Upper lobe of left lung (tissue), 4 donors: ENCODE measurements at regions not wholly inside any gene's neighbourhood (a gene's known extent, or its start where the extent isn't known, plus 50 kb on each side); places are given as distances from the start of the nearest gene placed in this dataset.

ENCODE experiments used
- CTCF ChIP-seq, 6 experiments: fragments of 450-650 bp in 4 of 6; fragments of 200-600 bp in 2 of 6; sonication (generic) in 2 of 6; IDR thresholded peaks; one replicate each; pipeline ENCODE4 v1.5.1; 2016 to 2019; ENCODE audit warnings: antibody characterized with exemption in 6 of 6
- EP300 ChIP-seq, 4 donors: sonication (generic); formaldehyde crosslinking; IDR thresholded peaks; one replicate each; pipeline ENCODE4 v1.5.1; 2017; ENCODE audit warnings: antibody characterized with exemption in 4 of 4, control low read depth in 2 of 4
- POLR2A ChIP-seq, 4 donors: fragments of 450-650 bp; IDR thresholded peaks; one replicate each; pipeline ENCODE4 v1.5.1; 2016 to 2017; ENCODE audit warnings: antibody characterized with exemption in 4 of 4, mild to moderate bottlenecking in 2 of 4
- POLR2AphosphoS5 ChIP-seq, 2 donors: sonication (generic); formaldehyde crosslinking; IDR thresholded peaks; one replicate each; pipeline ENCODE4 v1.5.1; 2017; ENCODE audit warnings: antibody characterized with exemption in 2 of 2

DNA sequence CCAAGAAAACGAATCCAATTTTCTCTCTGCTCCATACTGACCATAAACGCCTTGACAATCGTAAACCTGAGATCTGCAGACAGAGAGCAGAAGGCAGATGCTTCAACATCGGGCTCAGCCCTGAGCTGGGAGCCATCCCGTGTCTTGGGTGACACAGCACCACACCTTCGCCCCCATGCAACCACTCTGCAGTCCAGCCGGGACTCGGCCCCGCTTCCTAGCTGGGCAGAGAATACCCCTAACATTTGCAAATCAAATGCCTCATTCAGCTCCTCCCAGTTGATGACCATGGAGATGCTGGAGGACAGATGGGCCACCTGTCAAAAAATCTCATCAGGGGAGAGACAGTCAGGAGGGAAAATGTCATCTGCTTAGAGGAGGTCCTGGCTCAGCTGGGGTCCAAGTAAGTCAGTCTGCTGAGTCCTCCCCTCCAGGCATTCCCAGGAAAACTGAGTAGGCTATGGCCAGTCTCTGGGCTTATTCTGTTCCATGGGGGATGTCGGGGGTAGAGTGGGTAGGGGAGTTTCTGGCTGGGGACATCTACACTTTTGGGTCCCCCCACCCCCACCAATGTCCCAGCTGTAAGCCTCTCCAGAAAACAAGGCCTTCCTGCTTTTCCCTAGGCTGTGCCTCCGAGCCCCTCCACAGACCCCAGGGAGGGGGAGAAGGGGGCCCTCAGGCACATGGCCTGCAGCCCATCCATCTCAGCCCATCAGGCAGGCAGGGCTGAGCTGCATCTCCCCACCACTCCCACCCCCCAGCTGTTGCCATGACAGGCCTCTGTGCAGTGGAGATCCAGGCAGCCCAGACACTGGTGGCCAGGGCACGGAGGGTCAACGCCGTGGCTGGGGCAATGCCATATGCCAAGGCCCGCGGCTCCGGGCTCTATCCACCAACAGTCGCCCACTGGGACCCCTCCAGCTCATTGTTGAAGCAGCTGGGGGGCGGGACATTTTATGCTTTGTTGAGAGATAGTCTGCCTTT lies 158.6 kb downstream of the AXIN2 start:
- TF ChIP-seq POLR2A (IDR thresholded peaks at IDR 0.05) (no peak), CTCF (IDR thresholded peaks at IDR 0.05) (no peak), EP300 (IDR thresholded peaks at IDR 0.05) (no peak), POLR2AphosphoS5 (IDR thresholded peaks at IDR 0.05) (no peak)
